ENCODE measurements at regions not wholly inside any gene's neighbourhood (a gene's known extent, or its start where the extent isn't known, plus 50 kb on each side); places are given as distances from the start of the nearest gene placed in this dataset.
A peak's percentile ranks its signal among the peaks of the same experiment; 100 is the strongest.

DNA sequence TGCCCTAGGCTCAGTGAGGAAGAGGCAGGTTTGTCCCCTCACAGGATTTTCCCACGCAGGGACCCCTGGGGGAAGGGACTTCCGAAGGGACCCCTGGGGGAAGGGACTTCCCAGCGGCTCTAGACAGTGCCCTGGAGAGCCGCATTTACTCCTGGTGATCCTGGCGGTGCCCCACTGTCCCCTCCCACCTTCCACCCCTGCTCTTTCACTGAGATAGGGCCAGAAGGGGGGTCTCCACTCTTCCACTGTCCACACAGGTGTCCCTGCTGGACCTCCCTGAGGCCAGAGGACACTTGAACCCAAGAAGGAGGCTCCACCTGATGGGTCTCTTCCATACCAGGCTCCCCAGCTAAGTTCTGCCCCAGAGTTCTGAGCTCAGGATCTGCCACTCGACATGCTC, 1333.9 kb downstream of the BRD1 start:
- Histone ChIP-seq H3K27ac (no peak overlapping the region), H3K4me3 (no peak overlapping the region), H3K9me3 (no peaks in the 10 kb centered on the region), H3K27me3 (peaks cover 6 to 17% of the 10 kb centered on the region in 2 donors), H3K36me3 (no peaks in the 10 kb centered on the region), H3K4me1 (peaks cover 0 to 21% of the 10 kb centered on the region in 2 donors)
- no peak for TF ChIP-seq CTCF (IDR thresholded peaks at IDR 0.05)
- DNase-seq (ENCODE audit: low spot score) = no peak

GRCh38 chr22:48492366-48493320, 1335.0 kb downstream of the BRD1 start:
- Histone ChIP-seq H3K36me3 (no peaks in the 10 kb centered on the region), H3K4me1 (peaks cover 0 to 21% of the 10 kb centered on the region in 2 donors), H3K4me3 (no peak overlapping the region), H3K9me3 (no peaks in the 10 kb centered on the region), H3K27ac (no peak overlapping the region), H3K27me3 (peaks cover 6 to 18% of the 10 kb centered on the region in 2 donors)
- peak; percentile 63 for DNase-seq (ENCODE audit: low spot score)
- peak; percentile 44 to 79 for TF ChIP-seq CTCF (IDR thresholded peaks at IDR 0.05)

GRCh38 chr22:48491451-48491941, 1336.2 kb downstream of the BRD1 start:
- TF ChIP-seq CTCF (IDR thresholded peaks at IDR 0.05) = no peak
- no peak for DNase-seq (ENCODE audit: low spot score)
- no peak overlapping the region for H3K27ac ChIP-seq
- H3K4me3 ChIP-seq = no peak overlapping the region
- H3K36me3 ChIP-seq = no peaks in the 10 kb centered on the region
- H3K27me3 ChIP-seq = peaks cover 6 to 18% of the 10 kb centered on the region in 2 donors
- H3K9me3 ChIP-seq = no peaks in the 10 kb centered on the region
- H3K4me1 ChIP-seq = peaks cover 0 to 21% of the 10 kb centered on the region in 2 donors

GRCh38 chr22:48490500-48491411, 1336.9 kb downstream of the BRD1 start:
- Histone ChIP-seq H3K27ac (no peak overlapping the region), H3K4me3 (peak overlapping the region in 1 of 2 donors; percentile 44), H3K27me3 (peaks cover 6 to 18% of the 10 kb centered on the region in 2 donors), H3K4me1 (peaks cover 0 to 21% of the 10 kb centered on the region in 2 donors), H3K9me3 (no peaks in the 10 kb centered on the region), H3K36me3 (no peaks in the 10 kb centered on the region)
- TF ChIP-seq CTCF (IDR thresholded peaks at IDR 0.05) = no peak
- DNase-seq (ENCODE audit: low spot score) = no peak

DNA sequence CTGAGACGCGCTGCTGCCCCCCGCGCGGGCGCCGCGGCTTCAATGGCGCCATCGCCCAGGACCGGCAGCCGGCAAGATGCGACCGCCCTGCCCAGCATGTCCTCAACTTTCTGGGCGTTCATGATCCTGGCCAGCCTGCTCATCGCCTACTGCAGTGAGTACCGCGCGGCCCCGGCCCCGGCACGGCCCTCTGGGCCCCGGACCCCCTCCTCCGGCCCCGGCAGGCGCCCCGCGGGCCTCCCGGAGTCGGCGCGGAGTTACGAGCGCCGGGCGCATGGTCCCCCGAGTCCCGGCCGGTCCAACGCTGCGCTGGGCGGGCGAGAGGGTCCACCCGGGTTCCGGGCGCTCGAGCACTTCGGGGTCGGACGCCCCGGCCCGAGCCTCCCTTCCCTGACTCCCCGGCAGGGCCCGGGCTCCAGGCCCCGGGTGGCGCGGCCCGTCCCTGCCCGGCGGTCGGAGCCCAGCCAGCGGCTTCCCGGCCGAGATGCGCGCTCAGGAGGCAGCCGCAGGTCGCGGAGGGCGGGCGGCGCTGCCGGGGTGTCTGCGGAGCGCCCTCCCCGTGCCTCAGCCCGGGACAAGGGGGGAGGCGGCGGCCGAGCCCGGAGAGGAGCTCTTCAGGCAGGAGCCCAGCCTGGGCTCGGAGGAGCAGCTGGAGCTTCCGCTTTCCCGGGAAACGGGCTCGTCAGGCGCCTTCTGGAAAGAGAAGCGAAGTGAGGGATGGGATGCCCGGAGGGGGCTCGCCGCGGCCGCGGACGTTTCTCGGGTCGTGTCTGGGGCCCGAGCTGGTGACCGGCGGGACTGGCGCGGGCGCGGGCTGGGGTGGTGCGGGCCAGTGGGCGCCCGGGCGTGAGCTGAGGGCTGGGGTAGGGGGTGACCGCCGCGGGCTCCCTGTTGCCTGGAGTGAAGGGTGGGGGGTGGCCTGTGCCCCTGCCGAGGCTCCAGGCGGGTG, 1337.8 kb downstream of the BRD1 start:
- TF ChIP-seq CTCF (IDR thresholded peaks at IDR 0.05) = no peak
- H3K4me3 ChIP-seq = peak overlapping the region; percentile 9 to 44
- H3K27ac ChIP-seq = no peak overlapping the region
- no peak for DNase-seq (ENCODE audit: low spot score)
- peaks cover 6 to 18% of the 10 kb centered on the region in 2 donors for H3K27me3 ChIP-seq
- H3K9me3 ChIP-seq = no peaks in the 10 kb centered on the region
- H3K4me1 ChIP-seq = peaks cover 0 to 21% of the 10 kb centered on the region in 2 donors
- no peaks in the 10 kb centered on the region for H3K36me3 ChIP-seq

Data from right atrium auricular region (tissue), 2 donors.